Uterus (tissue), 3 donors: ENCODE measurements at regions not wholly inside any gene's neighbourhood (a gene's known extent, or its start where the extent isn't known, plus 50 kb on each side); places are given as distances from the start of the nearest gene placed in this dataset.

Experiments used
- DNase-seq, 2 donors: peaks; one replicate each; pipeline ENCODE4 v3.0.0-alpha.2; 2019 to 2020
- H3K27ac ChIP-seq, 2 donors: fragments of 200-600 bp; sonication (generic); 1 replicate in 1 of 2; 2 replicates in 1 of 2; pipeline ENCODE4 v1.5.1; 2016 to 2018
- H3K27me3 ChIP-seq, 2 donors: fragments of 200-600 bp; sonication (generic); one replicate each; pipeline ENCODE4 v1.5.1; 2018 to 2019; ENCODE audit warnings: control low read depth in 1 of 2
- H3K36me3 ChIP-seq, 2 donors: fragments of 200-600 bp; sonication (generic); one replicate each; pipeline ENCODE4 v1.5.1; 2019; ENCODE audit warnings: control low read depth in 1 of 2
- H3K4me1 ChIP-seq, 2 donors: fragments of 200-600 bp; sonication (generic); one replicate each; pipeline ENCODE4 v1.5.1; 2018 to 2019; ENCODE audit warnings: control low read depth in 1 of 2
- H3K4me3 ChIP-seq, 2 donors: fragments of 200-600 bp; sonication (generic); 1 replicate in 1 of 2; 2 replicates in 1 of 2; pipeline ENCODE4 v1.5.1; 2018 to 2019; ENCODE audit warnings: mild to moderate bottlenecking in 1 of 2
- H3K9me3 ChIP-seq, 2 donors: fragments of 200-600 bp; sonication (generic); one replicate each; pipeline ENCODE4 v1.5.1; 2019; ENCODE audit warnings: control low read depth in 1 of 2
- POLR2A ChIP-seq, 2 donors: fragments of 450-650 bp; IDR thresholded peaks; one replicate each; pipeline ENCODE4 v1.6.1; 2016; ENCODE audit warnings: antibody characterized with exemption in 2 of 2, mild to moderate bottlenecking in 1 of 2, moderate library complexity in 1 of 2
- intact Hi-C: fragments of 100-400 bp; cut with DNase I; formaldehyde crosslinking; loops from one replicate; pipeline ENCODE4 v1.15.1; 2023; ENCODE audit warnings: low total_unique reads
- TF ChIP-seq, protein P1 (sequence below), 4 experiments: fragments of 200-600 bp in 2 of 4; fragments of 450-650 bp in 2 of 4; sonication (generic) in 2 of 4; IDR thresholded peaks; one replicate each; pipeline ENCODE4 v1.5.1; 2016 to 2019; ENCODE audit warnings: antibody characterized with exemption in 4 of 4, mild to moderate bottlenecking in 2 of 4, moderate library complexity in 1 of 4
- donor health status: DM: yes; HTN: yes; CAD: no.

DNA sequence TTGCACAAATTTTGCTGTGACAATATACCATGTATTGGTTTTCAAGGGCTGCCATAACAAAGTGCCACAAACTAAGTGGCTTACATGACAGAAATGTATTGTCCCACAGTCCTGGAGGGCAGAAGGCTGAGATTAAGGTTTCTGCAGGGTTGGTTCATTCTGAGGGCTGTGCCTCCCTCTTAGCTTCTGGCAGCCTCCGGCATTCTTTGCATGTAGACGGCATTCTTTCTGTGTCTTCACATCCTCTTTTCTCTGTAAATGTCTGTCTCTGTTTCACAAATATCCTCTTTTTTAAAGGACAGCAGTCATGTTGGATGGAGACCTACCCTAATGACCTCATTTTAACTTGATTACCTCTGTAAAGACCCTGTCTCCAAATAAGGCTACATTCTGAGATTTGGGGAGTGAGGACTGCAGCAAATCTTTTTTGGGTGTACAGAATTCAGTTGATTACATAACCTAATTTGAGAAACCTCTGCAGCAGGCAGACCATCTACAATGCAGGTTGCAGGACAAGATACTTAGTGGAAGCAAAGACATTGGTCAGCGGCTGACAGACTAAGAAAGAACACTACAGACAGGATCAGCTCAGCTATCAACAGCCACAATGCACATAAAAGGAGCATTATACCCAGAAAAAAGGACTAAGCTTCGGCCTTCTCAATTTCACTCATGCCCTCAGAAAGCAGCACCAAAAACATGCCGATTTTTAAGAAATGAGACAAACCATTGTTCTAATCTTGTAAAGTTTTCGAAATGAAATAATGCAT is 84.6 kb upstream of the FAM3C start:
- H3K27me3 ChIP-seq = no peaks in the 10 kb centered on the region
- H3K4me3 ChIP-seq = no peak overlapping the region
- DNase-seq = no peak
- no peaks in the 10 kb centered on the region for H3K9me3 ChIP-seq
- no peak overlapping the region for H3K27ac ChIP-seq
- no peaks in the 10 kb centered on the region for H3K4me1 ChIP-seq
- TF ChIP-seq, protein P1, sequence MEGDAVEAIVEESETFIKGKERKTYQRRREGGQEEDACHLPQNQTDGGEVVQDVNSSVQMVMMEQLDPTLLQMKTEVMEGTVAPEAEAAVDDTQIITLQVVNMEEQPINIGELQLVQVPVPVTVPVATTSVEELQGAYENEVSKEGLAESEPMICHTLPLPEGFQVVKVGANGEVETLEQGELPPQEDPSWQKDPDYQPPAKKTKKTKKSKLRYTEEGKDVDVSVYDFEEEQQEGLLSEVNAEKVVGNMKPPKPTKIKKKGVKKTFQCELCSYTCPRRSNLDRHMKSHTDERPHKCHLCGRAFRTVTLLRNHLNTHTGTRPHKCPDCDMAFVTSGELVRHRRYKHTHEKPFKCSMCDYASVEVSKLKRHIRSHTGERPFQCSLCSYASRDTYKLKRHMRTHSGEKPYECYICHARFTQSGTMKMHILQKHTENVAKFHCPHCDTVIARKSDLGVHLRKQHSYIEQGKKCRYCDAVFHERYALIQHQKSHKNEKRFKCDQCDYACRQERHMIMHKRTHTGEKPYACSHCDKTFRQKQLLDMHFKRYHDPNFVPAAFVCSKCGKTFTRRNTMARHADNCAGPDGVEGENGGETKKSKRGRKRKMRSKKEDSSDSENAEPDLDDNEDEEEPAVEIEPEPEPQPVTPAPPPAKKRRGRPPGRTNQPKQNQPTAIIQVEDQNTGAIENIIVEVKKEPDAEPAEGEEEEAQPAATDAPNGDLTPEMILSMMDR (IDR thresholded peaks at IDR 0.05) = no peak
- TF ChIP-seq POLR2A (IDR thresholded peaks at IDR 0.05) = no peak
- H3K36me3 ChIP-seq = no peaks in the 10 kb centered on the region
- intact Hi-C loops = no loop called here

DNA sequence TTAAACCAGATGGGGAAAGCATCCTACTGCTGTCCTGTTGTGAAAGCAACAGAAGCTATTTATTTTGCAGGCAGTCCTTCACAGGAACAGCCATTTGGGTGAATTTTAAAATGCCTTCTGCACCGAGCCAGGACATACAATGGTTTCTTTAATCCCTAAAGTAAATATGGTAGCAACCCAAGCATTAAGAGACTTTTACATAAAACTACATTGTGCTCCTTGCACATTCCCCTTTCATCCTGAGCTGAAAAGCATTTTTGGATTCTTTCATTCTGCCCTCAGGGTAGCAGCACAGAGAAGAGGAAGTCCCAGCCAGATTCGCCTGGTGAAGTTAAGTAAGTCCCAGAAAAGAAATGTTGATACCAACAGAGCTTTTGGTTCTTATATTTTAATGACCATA is 84.0 kb upstream of the FAM3C start:
- Histone ChIP-seq H3K36me3 (no peaks in the 10 kb centered on the region), H3K4me3 (no peak overlapping the region), H3K9me3 (no peaks in the 10 kb centered on the region), H3K27me3 (no peaks in the 10 kb centered on the region), H3K4me1 (no peaks in the 10 kb centered on the region), H3K27ac (no peak overlapping the region)
- TF ChIP-seq, protein P1 (IDR thresholded peaks at IDR 0.05) = no peak
- intact Hi-C loops = no loop called here
- DNase-seq = no peak

DNA sequence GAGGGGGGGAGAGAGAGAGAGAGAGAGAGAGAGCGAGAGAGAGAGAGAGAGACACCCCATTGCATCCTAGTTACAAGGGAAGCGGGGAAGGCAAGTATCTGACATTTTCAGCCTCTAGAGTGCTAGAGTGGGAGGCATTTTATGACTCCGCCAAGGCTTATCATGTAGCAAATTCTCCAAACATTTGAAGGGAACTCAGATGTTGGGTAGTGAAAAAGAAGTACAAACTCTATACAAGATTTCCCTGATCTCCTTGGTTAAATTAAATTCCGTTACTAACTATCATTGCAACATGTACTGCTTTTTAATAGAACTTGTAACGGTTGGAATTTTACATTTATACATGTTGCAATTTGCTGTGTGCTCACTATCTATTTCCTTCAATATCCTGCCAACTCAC is 83.4 kb upstream of the FAM3C start:
- Histone ChIP-seq H3K36me3 (no peaks in the 10 kb centered on the region), H3K4me1 (no peaks in the 10 kb centered on the region), H3K9me3 (no peaks in the 10 kb centered on the region), H3K27me3 (no peaks in the 10 kb centered on the region), H3K4me3 (no peak overlapping the region), H3K27ac (no peak overlapping the region)
- no peak for TF ChIP-seq POLR2A (IDR thresholded peaks at IDR 0.05)
- TF ChIP-seq, protein P1 (IDR thresholded peaks at IDR 0.05) = no peak
- intact Hi-C loops = no loop called here
- no peak for DNase-seq

DNA sequence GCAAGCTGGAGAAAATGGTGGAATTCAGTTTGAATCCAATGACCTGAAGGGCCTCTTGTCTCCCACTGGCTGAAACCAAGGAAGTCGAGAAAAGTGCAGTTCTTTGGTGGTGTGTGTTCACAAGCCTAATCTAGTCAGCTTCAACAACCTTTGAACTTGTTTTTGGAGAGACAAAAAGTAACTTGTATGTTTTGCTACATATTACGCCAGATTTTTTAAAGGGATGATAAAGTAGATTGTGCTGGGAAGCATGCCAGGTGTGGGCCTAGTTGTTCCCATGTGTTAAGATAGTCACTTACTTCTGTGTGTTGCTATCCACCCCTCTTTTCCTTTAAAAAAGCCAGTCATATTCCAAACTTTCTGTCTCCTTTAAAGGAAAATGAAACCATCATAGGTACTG is 79.7 kb upstream of the FAM3C start:
- Histone ChIP-seq H3K27me3 (no peaks in the 10 kb centered on the region), H3K36me3 (no peaks in the 10 kb centered on the region), H3K4me1 (no peaks in the 10 kb centered on the region), H3K9me3 (no peaks in the 10 kb centered on the region), H3K27ac (peak overlapping the region; percentile 27), H3K4me3 (no peak overlapping the region)
- intact Hi-C loops = no loop called here
- peak; percentile 60 to 68 for DNase-seq
- TF ChIP-seq POLR2A (IDR thresholded peaks at IDR 0.05) = no peak
- TF ChIP-seq, protein P1 (IDR thresholded peaks at IDR 0.05) = no peak

DNA sequence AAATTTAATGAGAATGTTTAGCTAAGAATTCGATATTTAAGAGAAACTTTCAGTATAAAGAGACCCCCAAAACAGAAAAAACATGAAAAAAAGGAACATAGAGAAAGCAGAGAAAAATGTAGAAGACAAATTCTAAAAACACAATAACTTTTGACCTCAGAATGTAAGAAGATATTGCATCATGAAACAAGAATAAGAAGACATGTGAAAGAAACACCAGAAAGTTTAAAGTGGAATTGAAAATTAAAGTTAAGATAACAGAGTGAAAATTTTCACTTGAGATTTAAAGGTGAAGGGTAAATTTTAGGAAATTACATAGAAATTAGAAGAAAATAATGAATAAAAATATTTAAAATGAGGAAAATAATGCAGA is 78.2 kb upstream of the FAM3C start:
- TF ChIP-seq, protein P1 (IDR thresholded peaks at IDR 0.05) = no peak
- no peak for TF ChIP-seq POLR2A (IDR thresholded peaks at IDR 0.05)

More for the DNA sequence above, 78.2 kb upstream of the FAM3C start:
- intact Hi-C loops = no loop called here
- DNase-seq = no peak
- Histone ChIP-seq H3K27me3 (no peaks in the 10 kb centered on the region), H3K36me3 (no peaks in the 10 kb centered on the region), H3K4me3 (no peak overlapping the region), H3K27ac (no peak overlapping the region), H3K4me1 (no peaks in the 10 kb centered on the region), H3K9me3 (no peaks in the 10 kb centered on the region)
